ENCODE measurements at regions not wholly inside any gene's neighbourhood (a gene's known extent, or its start where the extent isn't known, plus 50 kb on each side); places are given as distances from the start of the nearest gene placed in this dataset.

GRCh38 chr6:14922706-14923460 lies 323.0 kb upstream of the JARID2 start:
- peaks cover 12% of the 10 kb centered on the region for H3K4me1 ChIP-seq (ENCODE audit: insufficient read depth)
- no peaks in the 10 kb centered on the region for H3K9me2 ChIP-seq (replicated peaks; ENCODE audit: insufficient read depth)
- H3K79me2 ChIP-seq, result no peaks in the 10 kb centered on the region
- H3K4me3 ChIP-seq, result no peak overlapping the region
- TF ChIP-seq, protein P1, sequence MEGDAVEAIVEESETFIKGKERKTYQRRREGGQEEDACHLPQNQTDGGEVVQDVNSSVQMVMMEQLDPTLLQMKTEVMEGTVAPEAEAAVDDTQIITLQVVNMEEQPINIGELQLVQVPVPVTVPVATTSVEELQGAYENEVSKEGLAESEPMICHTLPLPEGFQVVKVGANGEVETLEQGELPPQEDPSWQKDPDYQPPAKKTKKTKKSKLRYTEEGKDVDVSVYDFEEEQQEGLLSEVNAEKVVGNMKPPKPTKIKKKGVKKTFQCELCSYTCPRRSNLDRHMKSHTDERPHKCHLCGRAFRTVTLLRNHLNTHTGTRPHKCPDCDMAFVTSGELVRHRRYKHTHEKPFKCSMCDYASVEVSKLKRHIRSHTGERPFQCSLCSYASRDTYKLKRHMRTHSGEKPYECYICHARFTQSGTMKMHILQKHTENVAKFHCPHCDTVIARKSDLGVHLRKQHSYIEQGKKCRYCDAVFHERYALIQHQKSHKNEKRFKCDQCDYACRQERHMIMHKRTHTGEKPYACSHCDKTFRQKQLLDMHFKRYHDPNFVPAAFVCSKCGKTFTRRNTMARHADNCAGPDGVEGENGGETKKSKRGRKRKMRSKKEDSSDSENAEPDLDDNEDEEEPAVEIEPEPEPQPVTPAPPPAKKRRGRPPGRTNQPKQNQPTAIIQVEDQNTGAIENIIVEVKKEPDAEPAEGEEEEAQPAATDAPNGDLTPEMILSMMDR (IDR thresholded peaks at IDR 0.05; ENCODE audit: poor library complexity), result no peak
- TF ChIP-seq EZH2 (IDR thresholded peaks at IDR 0.05; ENCODE audit: borderline replicate concordance) (no peak), EZH2phosphoT487 (IDR thresholded peaks at IDR 0.05; ENCODE audit: low read depth, severe bottlenecking, unreplicated experiment) (no peak)
- no peak overlapping the region for H3K4me2 ChIP-seq
- H3K27ac ChIP-seq, result no peak overlapping the region
- WGBS (ENCODE audit: low lambda C conversion rate, missing lambda C conversion rate), result 80% methylated on average over 9 of the region's 9 CpGs
- no peaks in the 10 kb centered on the region for H4K20me1 ChIP-seq (ENCODE audit: insufficient read depth, poor library complexity, severe bottlenecking)
- no peaks in the 10 kb centered on the region for H3K27me3 ChIP-seq
- no peak for DNase-seq (ENCODE audit: low spot score)
- no peaks in the 10 kb centered on the region for H3K9me3 ChIP-seq (ENCODE audit: low read depth)
- no peaks in the 10 kb centered on the region for H3K36me3 ChIP-seq (replicated peaks; ENCODE audit: insufficient read depth, low read depth)
- no peak overlapping the region for H2AFZ ChIP-seq

GRCh38 chr6:14924126-14925024 lies 321.5 kb upstream of the JARID2 start:
- no peaks in the 10 kb centered on the region for H3K27me3 ChIP-seq
- TF ChIP-seq, protein P1 (IDR thresholded peaks at IDR 0.05; ENCODE audit: poor library complexity), result no peak
- TF ChIP-seq EZH2 (IDR thresholded peaks at IDR 0.05; ENCODE audit: borderline replicate concordance) (no peak), EZH2phosphoT487 (IDR thresholded peaks at IDR 0.05; ENCODE audit: low read depth, severe bottlenecking, unreplicated experiment) (no peak)
- no peak overlapping the region for H2AFZ ChIP-seq
- peak overlapping the region; percentile 16 for H3K4me2 ChIP-seq
- H3K4me3 ChIP-seq, result no peak overlapping the region
- H3K79me2 ChIP-seq, result no peaks in the 10 kb centered on the region
- WGBS (ENCODE audit: low lambda C conversion rate, missing lambda C conversion rate), result 54% methylated on average over 13 of the region's 14 CpGs
- no peak overlapping the region for H3K27ac ChIP-seq
- H3K9me3 ChIP-seq (ENCODE audit: low read depth), result no peaks in the 10 kb centered on the region
- H3K9me2 ChIP-seq (replicated peaks; ENCODE audit: insufficient read depth), result no peaks in the 10 kb centered on the region
- H3K4me1 ChIP-seq (ENCODE audit: insufficient read depth), result peaks cover 12% of the 10 kb centered on the region
- no peaks in the 10 kb centered on the region for H4K20me1 ChIP-seq (ENCODE audit: insufficient read depth, poor library complexity, severe bottlenecking)
- peak; percentile 28 for DNase-seq (ENCODE audit: low spot score)
- H3K36me3 ChIP-seq (replicated peaks; ENCODE audit: insufficient read depth, low read depth), result no peaks in the 10 kb centered on the region

- Histone ChIP-seq H3K27ac (peak overlapping the region; percentile 23), H3K27me3 (no peaks in the 10 kb centered on the region), H3K79me2 (no peaks in the 10 kb centered on the region), H3K4me3 (no peak overlapping the region), H4K20me1 (ENCODE audit: insufficient read depth, poor library complexity, severe bottlenecking) (no peaks in the 10 kb centered on the region), H3K4me1 (ENCODE audit: insufficient read depth) (peaks cover 12% of the 10 kb centered on the region), H2AFZ (no peak overlapping the region), H3K9me2 (replicated peaks; ENCODE audit: insufficient read depth) (no peaks in the 10 kb centered on the region), H3K4me2 (peak overlapping the region; percentile 16), H3K36me3 (replicated peaks; ENCODE audit: insufficient read depth, low read depth) (no peaks in the 10 kb centered on the region), H3K9me3 (ENCODE audit: low read depth) (no peaks in the 10 kb centered on the region)
- 42% methylated on average over 5 of the region's 5 CpGs for WGBS (ENCODE audit: low lambda C conversion rate, missing lambda C conversion rate)
- DNase-seq (ENCODE audit: low spot score), result no peak
- no peak for TF ChIP-seq EZH2phosphoT487 (IDR thresholded peaks at IDR 0.05; ENCODE audit: low read depth, severe bottlenecking, unreplicated experiment)
- TF ChIP-seq, protein P1 (IDR thresholded peaks at IDR 0.05; ENCODE audit: poor library complexity), result no peak
- no peak for TF ChIP-seq EZH2 (IDR thresholded peaks at IDR 0.05; ENCODE audit: borderline replicate concordance)
Observed at GRCh38 chr6:14925025-14925698, 320.7 kb upstream of the JARID2 start.
